Panc1 (cell line): ENCODE measurements at regions not wholly inside any gene's neighbourhood (a gene's known extent, or its start where the extent isn't known, plus 50 kb on each side); places are given as distances from the start of the nearest gene placed in this dataset.

Source experiments
- ATAC-seq: fragments of 200-7000 bp; cut with Tn5 transposase; 2 replicates; pipeline ENCODE4 v1.9.1; 2020; ENCODE audit warnings: mild to moderate bottlenecking, moderate library complexity
- BruUV-seq: library from RNA; stranded (reverse); fragments of 400-500 nt; replicated peaks from 2 replicates; lab custom pipeline; 2021; lab: Mats Ljungman, UMichigan
- CTCF ChIA-PET: fragments of 300-600 bp; sonication (Branson Sonifier 250); formaldehyde crosslinking; loops from one replicate; lab custom pipeline; 2022; ENCODE audit warnings: antibody characterized with exemption; lab: Charles Lee
- POLR2A ChIA-PET: fragments of 300-600 bp; sonication (Branson Sonifier 250); formaldehyde crosslinking; loops from one replicate; lab custom pipeline; 2022; ENCODE audit warnings: antibody characterized with exemption; lab: Charles Lee
- DNase-seq: peaks from one replicate; pipeline ENCODE4 v3.0.0-alpha.2; 2010; ENCODE audit warnings: low read depth, low spot score
- H3K27ac ChIP-seq: 2 replicates; pipeline ENCODE4 v1.5.1; 2011; ENCODE audit warnings: mild to moderate bottlenecking, low read length, inconsistent platforms
- H3K27me3 ChIP-seq: fragments of 200-500 bp; sonication (Bioruptor generic); 2 replicates; pipeline ENCODE4 v1.6.0; 2014; ENCODE audit warnings: low read length, inconsistent platforms; ENCODE audit not compliant: control insufficient read depth, insufficient read depth
- H3K36me3 ChIP-seq: fragments of 200-500 bp; sonication (Bioruptor generic); 2 replicates; pipeline ENCODE4 v1.5.1; 2014; ENCODE audit warnings: inconsistent platforms, mild to moderate bottlenecking, low read length, moderate library complexity; ENCODE audit not compliant: control insufficient read depth, insufficient read depth
- H3K4me1 ChIP-seq: 2 replicates; pipeline ENCODE4 v1.5.1; 2011; ENCODE audit warnings: inconsistent platforms, mild to moderate bottlenecking, low read length, moderate library complexity; ENCODE audit not compliant: control insufficient read depth, insufficient read depth
- H3K4me3 ChIP-seq, 2 experiments: 2 replicates each; pipeline ENCODE4 v1.5.1; 2011 to 2012; ENCODE audit warnings: low read depth in 2 of 2, low read length in 2 of 2, mild to moderate bottlenecking in 2 of 2, inconsistent platforms in 1 of 2, moderate library complexity in 1 of 2
- H3K9me3 ChIP-seq: fragments of 200-500 bp; sonication (Bioruptor generic); 2 replicates; pipeline ENCODE4 v1.5.1; 2014; ENCODE audit warnings: low read depth, mild to moderate bottlenecking, inconsistent platforms, low read length, moderate library complexity; ENCODE audit not compliant: control insufficient read depth, insufficient read depth
- POLR2AphosphoS5 ChIP-seq: IDR thresholded peaks from 2 replicates; pipeline ENCODE4 v1.6.1; 2012; ENCODE audit warnings: mild to moderate bottlenecking, low read depth, low read length, moderate library complexity
- SIN3A ChIP-seq: IDR thresholded peaks from 2 replicates; pipeline ENCODE4 v1.6.1; 2012; ENCODE audit warnings: low read depth, mild to moderate bottlenecking, low read length, moderate library complexity, borderline replicate concordance; ENCODE audit not compliant: insufficient read depth
- TCF7L2 ChIP-seq: IDR thresholded peaks from 2 replicates; pipeline ENCODE4 v1.6.1; 2011; ENCODE audit warnings: mild to moderate bottlenecking, low read depth, low read length, inconsistent platforms
- in situ Hi-C: cut with HindIII; loops from 2 replicates; pipeline ENCODE4 v1.10.0; 2016; ENCODE audit warnings: low sequenced_read_pairs, low pct_unique_long_range_greater_than_20kb
- intact Hi-C: fragments of 100-400 bp; cut with micrococcal nuclease; formaldehyde crosslinking; loops from one replicate; pipeline ENCODE4 v1.10.0; 2022; ENCODE audit not compliant: unreplicated experiment
- TF ChIP-seq, protein P1 (sequence below), 2 experiments: IDR thresholded peaks; 2 replicates each; pipeline ENCODE4 v1.6.1; 2011 to 2012; ENCODE audit warnings: low read depth in 2 of 2, control low read depth in 1 of 2, low read length in 1 of 2, mild to moderate bottlenecking in 1 of 2, moderate library complexity in 1 of 2; ENCODE audit not compliant: insufficient read depth in 1 of 2
- TF ChIP-seq, protein P2 (sequence below): fragments of 450-650 bp; IDR thresholded peaks from 2 replicates; pipeline ENCODE4 v1.5.1; 2017; ENCODE audit warnings: mild to moderate bottlenecking

DNA sequence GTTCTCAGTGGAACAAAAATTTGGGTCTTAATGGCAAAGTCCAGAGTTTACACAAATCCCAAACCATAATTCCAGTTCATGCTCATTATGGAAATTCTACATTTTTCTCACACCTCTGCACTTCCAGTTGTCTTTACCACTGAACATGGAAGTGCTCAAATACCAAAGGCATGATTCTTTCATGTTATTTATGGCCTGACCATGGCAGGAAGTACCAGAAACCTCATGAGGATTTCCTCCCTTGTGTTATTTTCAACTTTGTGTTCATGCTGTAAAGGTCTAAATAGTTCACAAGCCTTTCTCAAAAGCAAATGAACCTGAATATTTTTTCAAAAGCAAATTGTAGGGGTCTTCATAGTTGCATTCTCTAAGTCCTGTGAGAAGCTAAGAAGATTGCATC is 82.0 kb upstream of the ITGA1 start:
- no peak overlapping the region for H3K27ac ChIP-seq
- no peaks in the 10 kb centered on the region; the same call in 1 of the 2 replicates for H3K27me3 ChIP-seq
- ATAC-seq (no peak), DNase-seq (no peak)
- CTCF ChIA-PET = no interaction called here
- H3K36me3 ChIP-seq = no peaks in the 10 kb centered on the region
- intact Hi-C loops (no loop called here), in situ Hi-C loops (no loop called here)
- no peaks in the 10 kb centered on the region for H3K4me1 ChIP-seq
- POLR2A ChIA-PET = no interaction called here
- TF ChIP-seq, protein P1, sequence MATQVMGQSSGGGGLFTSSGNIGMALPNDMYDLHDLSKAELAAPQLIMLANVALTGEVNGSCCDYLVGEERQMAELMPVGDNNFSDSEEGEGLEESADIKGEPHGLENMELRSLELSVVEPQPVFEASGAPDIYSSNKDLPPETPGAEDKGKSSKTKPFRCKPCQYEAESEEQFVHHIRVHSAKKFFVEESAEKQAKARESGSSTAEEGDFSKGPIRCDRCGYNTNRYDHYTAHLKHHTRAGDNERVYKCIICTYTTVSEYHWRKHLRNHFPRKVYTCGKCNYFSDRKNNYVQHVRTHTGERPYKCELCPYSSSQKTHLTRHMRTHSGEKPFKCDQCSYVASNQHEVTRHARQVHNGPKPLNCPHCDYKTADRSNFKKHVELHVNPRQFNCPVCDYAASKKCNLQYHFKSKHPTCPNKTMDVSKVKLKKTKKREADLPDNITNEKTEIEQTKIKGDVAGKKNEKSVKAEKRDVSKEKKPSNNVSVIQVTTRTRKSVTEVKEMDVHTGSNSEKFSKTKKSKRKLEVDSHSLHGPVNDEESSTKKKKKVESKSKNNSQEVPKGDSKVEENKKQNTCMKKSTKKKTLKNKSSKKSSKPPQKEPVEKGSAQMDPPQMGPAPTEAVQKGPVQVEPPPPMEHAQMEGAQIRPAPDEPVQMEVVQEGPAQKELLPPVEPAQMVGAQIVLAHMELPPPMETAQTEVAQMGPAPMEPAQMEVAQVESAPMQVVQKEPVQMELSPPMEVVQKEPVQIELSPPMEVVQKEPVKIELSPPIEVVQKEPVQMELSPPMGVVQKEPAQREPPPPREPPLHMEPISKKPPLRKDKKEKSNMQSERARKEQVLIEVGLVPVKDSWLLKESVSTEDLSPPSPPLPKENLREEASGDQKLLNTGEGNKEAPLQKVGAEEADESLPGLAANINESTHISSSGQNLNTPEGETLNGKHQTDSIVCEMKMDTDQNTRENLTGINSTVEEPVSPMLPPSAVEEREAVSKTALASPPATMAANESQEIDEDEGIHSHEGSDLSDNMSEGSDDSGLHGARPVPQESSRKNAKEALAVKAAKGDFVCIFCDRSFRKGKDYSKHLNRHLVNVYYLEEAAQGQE (IDR thresholded peaks at IDR 0.05; ENCODE audit: insufficient read depth in 1 of 2, low read depth in 2 of 2, low read length in 1 of 2) = no peak
- no peak for TF ChIP-seq POLR2AphosphoS5
- TF ChIP-seq, protein P2, sequence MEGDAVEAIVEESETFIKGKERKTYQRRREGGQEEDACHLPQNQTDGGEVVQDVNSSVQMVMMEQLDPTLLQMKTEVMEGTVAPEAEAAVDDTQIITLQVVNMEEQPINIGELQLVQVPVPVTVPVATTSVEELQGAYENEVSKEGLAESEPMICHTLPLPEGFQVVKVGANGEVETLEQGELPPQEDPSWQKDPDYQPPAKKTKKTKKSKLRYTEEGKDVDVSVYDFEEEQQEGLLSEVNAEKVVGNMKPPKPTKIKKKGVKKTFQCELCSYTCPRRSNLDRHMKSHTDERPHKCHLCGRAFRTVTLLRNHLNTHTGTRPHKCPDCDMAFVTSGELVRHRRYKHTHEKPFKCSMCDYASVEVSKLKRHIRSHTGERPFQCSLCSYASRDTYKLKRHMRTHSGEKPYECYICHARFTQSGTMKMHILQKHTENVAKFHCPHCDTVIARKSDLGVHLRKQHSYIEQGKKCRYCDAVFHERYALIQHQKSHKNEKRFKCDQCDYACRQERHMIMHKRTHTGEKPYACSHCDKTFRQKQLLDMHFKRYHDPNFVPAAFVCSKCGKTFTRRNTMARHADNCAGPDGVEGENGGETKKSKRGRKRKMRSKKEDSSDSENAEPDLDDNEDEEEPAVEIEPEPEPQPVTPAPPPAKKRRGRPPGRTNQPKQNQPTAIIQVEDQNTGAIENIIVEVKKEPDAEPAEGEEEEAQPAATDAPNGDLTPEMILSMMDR = no peak
- no peak for TF ChIP-seq TCF7L2
- no peak for TF ChIP-seq SIN3A
- H3K9me3 ChIP-seq = no peaks in the 10 kb centered on the region
- no peak overlapping the region for H3K4me3 ChIP-seq
- BruUV-seq = no TSS peak

DNA sequence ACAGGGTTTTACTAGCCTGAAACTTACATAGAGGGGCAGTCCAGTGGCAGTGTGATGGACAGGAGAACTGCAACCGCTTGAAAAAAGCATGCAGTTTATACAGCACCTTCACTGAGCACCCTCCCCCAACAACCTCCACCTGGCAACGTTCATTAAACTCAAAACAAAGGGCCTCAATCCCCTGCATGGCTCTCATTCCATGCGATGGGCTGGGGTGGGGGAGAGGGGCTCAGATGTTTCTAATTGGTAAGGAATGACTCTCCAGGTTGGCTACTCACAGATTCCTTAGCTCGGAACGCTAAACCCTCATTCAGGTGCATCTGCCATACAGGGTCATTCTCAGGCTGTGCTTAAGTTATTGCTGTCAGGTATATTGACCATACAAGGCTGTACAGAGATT is 80.9 kb upstream of the ITGA1 start:
- POLR2A ChIA-PET = no interaction called here
- Histone ChIP-seq H3K4me1 (no peaks in the 10 kb centered on the region), H3K36me3 (no peaks in the 10 kb centered on the region), H3K9me3 (no peaks in the 10 kb centered on the region), H3K27me3 (no peaks in the 10 kb centered on the region; the same call in 1 of the 2 replicates), H3K27ac (no peak overlapping the region), H3K4me3 (no peak overlapping the region)
- no peak for DNase-seq
- CTCF ChIA-PET = no interaction called here
- TF ChIP-seq, protein P2 = no peak
- TF ChIP-seq TCF7L2 (no peak), SIN3A (no peak), POLR2AphosphoS5 (no peak)
- TF ChIP-seq, protein P1 (IDR thresholded peaks at IDR 0.05; ENCODE audit: insufficient read depth in 1 of 2, low read depth in 2 of 2, low read length in 1 of 2) = no peak
- no peak for ATAC-seq
- in situ Hi-C loops (no loop called here), intact Hi-C loops (no loop called here)
- no TSS peak for BruUV-seq
